Fibroblast of the aortic adventitia (primary cell): ENCODE measurements at regions not wholly inside any gene's neighbourhood (a gene's known extent, or its start where the extent isn't known, plus 50 kb on each side); places are given as distances from the start of the nearest gene placed in this dataset.

Experiments
- DNase-seq: peaks from one replicate; pipeline ENCODE4 v3.0.0-alpha.2; 2010; ENCODE audit warnings: low read depth
- H3K4me3 ChIP-seq: 2 replicates; pipeline ENCODE4 v1.5.1; 2011; ENCODE audit warnings: low read depth, mild to moderate bottlenecking, control low read depth, low read length, moderate library complexity
- TF ChIP-seq, protein P1 (sequence below): IDR thresholded peaks from 2 replicates; pipeline ENCODE4 v1.5.1; 2011; ENCODE audit warnings: mild to moderate bottlenecking, low read length, control low read depth, inconsistent platforms; ENCODE audit not compliant: insufficient read depth

DNA sequence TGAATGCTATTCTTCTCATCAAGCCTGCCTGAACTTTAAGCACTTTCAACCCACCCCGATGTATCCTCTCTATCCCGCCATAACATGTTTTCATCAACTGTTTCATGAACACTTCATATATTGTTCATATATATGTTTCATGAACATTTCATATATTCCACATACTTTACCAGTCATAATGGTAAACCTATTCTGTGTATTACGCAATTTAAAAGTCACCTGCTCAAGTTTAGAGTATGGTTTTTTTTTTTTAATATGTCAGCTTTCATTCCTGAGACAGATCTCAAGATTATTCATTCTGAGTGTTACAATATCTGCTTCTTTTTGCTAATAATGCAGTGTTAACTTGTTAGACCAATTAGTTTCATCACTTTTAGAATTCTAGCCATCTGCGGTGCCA is 140.7 kb downstream of the SIPA1L2 start:
- H3K4me3 ChIP-seq, result no peak overlapping the region
- TF ChIP-seq, protein P1, sequence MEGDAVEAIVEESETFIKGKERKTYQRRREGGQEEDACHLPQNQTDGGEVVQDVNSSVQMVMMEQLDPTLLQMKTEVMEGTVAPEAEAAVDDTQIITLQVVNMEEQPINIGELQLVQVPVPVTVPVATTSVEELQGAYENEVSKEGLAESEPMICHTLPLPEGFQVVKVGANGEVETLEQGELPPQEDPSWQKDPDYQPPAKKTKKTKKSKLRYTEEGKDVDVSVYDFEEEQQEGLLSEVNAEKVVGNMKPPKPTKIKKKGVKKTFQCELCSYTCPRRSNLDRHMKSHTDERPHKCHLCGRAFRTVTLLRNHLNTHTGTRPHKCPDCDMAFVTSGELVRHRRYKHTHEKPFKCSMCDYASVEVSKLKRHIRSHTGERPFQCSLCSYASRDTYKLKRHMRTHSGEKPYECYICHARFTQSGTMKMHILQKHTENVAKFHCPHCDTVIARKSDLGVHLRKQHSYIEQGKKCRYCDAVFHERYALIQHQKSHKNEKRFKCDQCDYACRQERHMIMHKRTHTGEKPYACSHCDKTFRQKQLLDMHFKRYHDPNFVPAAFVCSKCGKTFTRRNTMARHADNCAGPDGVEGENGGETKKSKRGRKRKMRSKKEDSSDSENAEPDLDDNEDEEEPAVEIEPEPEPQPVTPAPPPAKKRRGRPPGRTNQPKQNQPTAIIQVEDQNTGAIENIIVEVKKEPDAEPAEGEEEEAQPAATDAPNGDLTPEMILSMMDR, result no peak
- no peak for DNase-seq

DNA sequence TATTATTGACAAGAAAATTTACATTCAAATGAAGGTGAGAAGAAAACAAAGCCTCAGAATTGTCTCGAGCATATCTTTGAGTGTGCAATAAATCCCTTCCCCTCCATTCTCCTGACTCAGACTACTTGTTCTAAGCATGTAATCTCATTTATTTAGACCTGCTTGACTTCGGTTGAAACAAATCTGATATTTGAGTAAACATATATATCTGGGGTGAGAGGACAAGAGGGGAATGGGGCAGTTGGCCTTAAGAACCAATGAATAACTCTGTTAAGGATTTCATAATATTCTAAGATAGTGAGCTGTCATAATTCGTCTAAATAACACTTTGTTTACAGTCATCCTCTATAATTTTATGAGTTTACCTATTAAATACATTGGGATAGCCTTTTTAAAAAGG is 142.7 kb downstream of the SIPA1L2 start:
- no peak for DNase-seq
- TF ChIP-seq, protein P1, result no peak
- H3K4me3 ChIP-seq, result no peak overlapping the region

DNA sequence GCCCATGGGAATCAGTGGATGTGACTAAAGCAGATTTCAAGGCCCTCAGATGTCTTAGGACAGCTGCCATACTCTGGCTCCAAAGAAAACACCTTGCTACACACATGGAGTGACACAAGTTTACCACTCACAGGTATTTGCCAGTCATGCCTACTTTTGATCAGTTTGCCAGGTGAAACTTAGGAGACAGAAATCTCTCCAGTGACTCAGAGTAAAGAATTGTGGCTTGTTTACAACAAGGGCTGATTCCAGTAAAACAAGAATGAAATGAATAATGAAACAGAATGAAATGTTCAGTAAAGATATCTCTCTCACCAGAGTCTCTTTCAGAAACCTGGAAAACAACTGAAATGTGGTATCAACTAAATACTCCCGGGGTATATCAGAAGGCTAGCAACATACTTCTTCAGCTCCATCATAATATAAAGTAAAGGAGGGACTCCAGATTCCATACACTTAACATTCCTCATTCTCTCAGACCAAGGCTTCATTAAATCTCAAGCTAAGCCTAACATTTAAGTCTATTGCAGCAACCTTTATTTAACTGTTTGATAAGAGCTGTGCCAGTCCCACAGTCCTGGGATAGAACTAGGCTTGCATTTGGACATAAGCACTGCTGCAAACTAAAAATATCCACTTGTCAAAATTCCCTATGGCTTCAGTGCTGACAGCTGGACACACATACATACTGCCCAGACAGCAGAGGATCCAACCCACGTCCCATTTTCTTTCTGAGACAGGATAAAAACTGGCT is 143.3 kb downstream of the SIPA1L2 start:
- TF ChIP-seq, protein P1, result no peak
- peak; percentile 61 for DNase-seq
- no peak overlapping the region for H3K4me3 ChIP-seq

DNA sequence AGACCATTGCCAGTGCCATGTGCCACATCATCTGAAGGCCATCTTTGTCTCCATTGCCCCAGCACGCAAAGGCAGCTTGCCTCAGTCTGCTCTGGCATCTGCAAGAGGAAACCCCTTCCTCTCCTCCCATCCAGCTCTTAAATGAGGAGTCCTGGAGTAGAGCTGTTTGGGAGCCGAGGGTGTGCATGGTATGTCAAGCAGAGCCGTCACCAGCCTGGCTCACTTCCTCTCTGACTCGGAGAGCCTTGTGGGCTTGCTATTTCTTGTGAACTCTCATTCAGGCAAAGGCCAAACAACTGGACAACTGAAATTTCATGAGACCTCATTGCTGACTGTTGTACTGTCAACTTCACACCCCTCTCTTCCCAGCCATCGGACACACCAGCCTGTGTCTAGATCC is 143.9 kb downstream of the SIPA1L2 start:
- peak; percentile 16 for DNase-seq
- H3K4me3 ChIP-seq, result no peak overlapping the region
- TF ChIP-seq, protein P1, result no peak

GRCh38 chr1:232484856-232485255 is 145.1 kb downstream of the SIPA1L2 start:
- no peak for DNase-seq
- TF ChIP-seq, protein P1, result no peak

DNA sequence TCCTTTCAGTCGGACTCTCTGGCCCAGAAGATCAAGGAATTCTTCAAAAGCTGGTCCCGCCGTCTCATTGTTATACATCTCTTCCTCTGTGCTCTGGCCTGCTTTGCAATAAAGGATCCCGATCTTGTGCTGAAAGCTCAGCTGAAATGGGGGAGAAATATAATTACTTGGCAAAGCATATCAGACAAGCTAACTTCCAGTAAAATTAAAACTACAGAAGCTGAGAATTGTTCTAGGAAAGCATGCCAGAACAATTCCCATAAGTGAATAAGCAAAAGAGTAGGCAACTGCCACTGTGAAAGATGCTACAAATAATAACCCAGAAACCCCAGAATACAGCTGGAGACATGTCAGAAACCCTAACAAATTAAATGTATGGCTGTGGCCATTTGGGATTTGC is 146.1 kb downstream of the SIPA1L2 start:
- no peak for DNase-seq

More at GRCh38 chr1:232484856-232485255, 145.1 kb downstream of the SIPA1L2 start:
- no peak overlapping the region for H3K4me3 ChIP-seq

More for the DNA sequence above, 146.1 kb downstream of the SIPA1L2 start:
- TF ChIP-seq, protein P1, result no peak
- H3K4me3 ChIP-seq, result no peak overlapping the region
